ENCODE measurements at regions not wholly inside any gene's neighbourhood (a gene's known extent, or its start where the extent isn't known, plus 50 kb on each side); places are given as distances from the start of the nearest gene placed in this dataset.
A peak's percentile ranks its signal among the peaks of the same experiment; 100 is the strongest.

GRCh38 chr5:92969191-92969780 lies 611.7 kb downstream of the NR2F1-AS1 start:
- TF ChIP-seq ZFX (IDR thresholded peaks at IDR 0.05; ENCODE audit: borderline replicate concordance) (no peak), CTCF (IDR thresholded peaks at IDR 0.05) (no peak)
- peak overlapping the region; percentile 49 for H3K27ac ChIP-seq

- TF ChIP-seq ZFX (IDR thresholded peaks at IDR 0.05; ENCODE audit: borderline replicate concordance) (no peak), CTCF (IDR thresholded peaks at IDR 0.05) (no peak)
- no peak overlapping the region for H3K27ac ChIP-seq
Observed at GRCh38 chr5:92963800-92964199, 617.2 kb downstream of the NR2F1-AS1 start.

- no peak for TF ChIP-seq ZFX (IDR thresholded peaks at IDR 0.05; ENCODE audit: borderline replicate concordance)
- no peak for TF ChIP-seq CTCF (IDR thresholded peaks at IDR 0.05)
- no peak overlapping the region for H3K27ac ChIP-seq
Observed at GRCh38 chr5:92962752-92963151, 618.3 kb downstream of the NR2F1-AS1 start.

GRCh38 chr5:92956886-92957285 lies 624.1 kb downstream of the NR2F1-AS1 start:
- TF ChIP-seq CTCF (IDR thresholded peaks at IDR 0.05) (no peak), ZFX (IDR thresholded peaks at IDR 0.05; ENCODE audit: borderline replicate concordance) (no peak)
- no peak overlapping the region for H3K27ac ChIP-seq

- H3K27ac ChIP-seq, result no peak overlapping the region
- TF ChIP-seq ZFX (IDR thresholded peaks at IDR 0.05; ENCODE audit: borderline replicate concordance) (no peak), CTCF (IDR thresholded peaks at IDR 0.05) (no peak)
Observed at GRCh38 chr5:92952243-92952642, 628.8 kb downstream of the NR2F1-AS1 start.

- no peak overlapping the region for H3K27ac ChIP-seq
- TF ChIP-seq ZFX (IDR thresholded peaks at IDR 0.05; ENCODE audit: borderline replicate concordance) (no peak), CTCF (IDR thresholded peaks at IDR 0.05) (no peak)
Observed at GRCh38 chr5:92951746-92952145, 629.3 kb downstream of the NR2F1-AS1 start.

- peak overlapping the region; percentile 93 for H3K27ac ChIP-seq
- no peak for TF ChIP-seq CTCF (IDR thresholded peaks at IDR 0.05)
- no peak for TF ChIP-seq ZFX (IDR thresholded peaks at IDR 0.05; ENCODE audit: borderline replicate concordance)
Observed at GRCh38 chr5:92946546-92946945, 634.5 kb downstream of the NR2F1-AS1 start.
